ENCODE measurements at regions not wholly inside any gene's neighbourhood (a gene's known extent, or its start where the extent isn't known, plus 50 kb on each side); places are given as distances from the start of the nearest gene placed in this dataset.
A peak's percentile ranks its signal among the peaks of the same experiment; 100 is the strongest.

GRCh38 chr16:79334127-79334526 is 266.4 kb downstream of the MAF start:
- no peak overlapping the region for H3K4me2 ChIP-seq (ENCODE audit: low read length)
- H3K36me3 ChIP-seq (ENCODE audit: control insufficient read depth in 1 of 2, insufficient read depth in 2 of 2, low read length in 2 of 2): no peaks in the 10 kb centered on the region
- no peak overlapping the region for H3K14ac ChIP-seq (ENCODE audit: low read length)
- H2AK5ac ChIP-seq (ENCODE audit: low read length): no peak overlapping the region
- WGBS (ENCODE audit: extremely low coverage, insufficient coverage, insufficient read length): no CpG with 5 or more reads among the region's 13 CpGs
- H3K4me3 ChIP-seq (ENCODE audit: low read depth, low read length): no peak overlapping the region
- H4K8ac ChIP-seq (ENCODE audit: low read depth, low read length): no peak overlapping the region
- DNase-seq: no peak
- H3K79me1 ChIP-seq (ENCODE audit: low read length): no peaks in the 10 kb centered on the region
- H2BK12ac ChIP-seq (ENCODE audit: low read length): no peak overlapping the region
- H3K18ac ChIP-seq (ENCODE audit: low read length): no peak overlapping the region
- no peak overlapping the region for H2BK5ac ChIP-seq (ENCODE audit: low read depth, low read length, poor library complexity)
- H3K4me1 ChIP-seq (ENCODE audit: control insufficient read depth in 1 of 2, insufficient read depth in 2 of 2, low read length in 2 of 2): peaks cover 0 to 2% of the 10 kb centered on the region in 2 experiments
- no peaks in the 10 kb centered on the region for H3K79me2 ChIP-seq (ENCODE audit: control insufficient read depth, insufficient read depth, low read length, poor library complexity)
- no peak overlapping the region for H3K4ac ChIP-seq (ENCODE audit: low read depth, low read length)
- H3K9ac ChIP-seq (ENCODE audit: low read length): no peak overlapping the region
- no peak overlapping the region for H4K12ac ChIP-seq (ENCODE audit: low read depth, low read length)
- H2AFZ ChIP-seq (ENCODE audit: insufficient read depth, low read length, poor library complexity): no peak overlapping the region
- H2BK120ac ChIP-seq (ENCODE audit: insufficient read depth, low read length, poor library complexity): no peak overlapping the region
- H3K23ac ChIP-seq (ENCODE audit: low read length): peak overlapping the region; percentile 30
- H3K27me3 ChIP-seq (ENCODE audit: insufficient read depth, low read length): no peaks in the 10 kb centered on the region
- H4K91ac ChIP-seq (ENCODE audit: low read depth, low read length): no peak overlapping the region
- H3K9me3 ChIP-seq (ENCODE audit: insufficient read depth, low read depth, low read length): no peaks in the 10 kb centered on the region
- H3K27ac ChIP-seq (ENCODE audit: low read depth, low read length): no peak overlapping the region

GRCh38 chr16:79331066-79331465 is 269.5 kb downstream of the MAF start:
- Histone ChIP-seq H3K18ac (ENCODE audit: low read length) (no peak overlapping the region), H4K8ac (ENCODE audit: low read depth, low read length) (no peak overlapping the region), H2AK5ac (ENCODE audit: low read length) (no peak overlapping the region), H3K4ac (ENCODE audit: low read depth, low read length) (no peak overlapping the region), H3K79me1 (ENCODE audit: low read length) (no peaks in the 10 kb centered on the region), H2BK5ac (ENCODE audit: low read depth, low read length, poor library complexity) (no peak overlapping the region), H4K91ac (ENCODE audit: low read depth, low read length) (no peak overlapping the region), H2BK12ac (ENCODE audit: low read length) (no peak overlapping the region), H4K12ac (ENCODE audit: low read depth, low read length) (no peak overlapping the region), H3K4me3 (ENCODE audit: low read depth, low read length) (no peak overlapping the region), H3K27me3 (ENCODE audit: insufficient read depth, low read length) (no peaks in the 10 kb centered on the region), H3K79me2 (ENCODE audit: control insufficient read depth, insufficient read depth, low read length, poor library complexity) (no peaks in the 10 kb centered on the region), H3K23ac (ENCODE audit: low read length) (no peak overlapping the region), H3K9ac (ENCODE audit: low read length) (no peak overlapping the region), H2BK120ac (ENCODE audit: insufficient read depth, low read length, poor library complexity) (no peak overlapping the region), H3K9me3 (ENCODE audit: insufficient read depth, low read depth, low read length) (no peaks in the 10 kb centered on the region), H3K4me2 (ENCODE audit: low read length) (no peak overlapping the region), H3K36me3 (ENCODE audit: control insufficient read depth in 1 of 2, insufficient read depth in 2 of 2, low read length in 2 of 2) (no peaks in the 10 kb centered on the region), H2AFZ (ENCODE audit: insufficient read depth, low read length, poor library complexity) (no peak overlapping the region), H3K27ac (ENCODE audit: low read depth, low read length) (no peak overlapping the region), H3K14ac (ENCODE audit: low read length) (no peak overlapping the region), H3K4me1 (ENCODE audit: control insufficient read depth in 1 of 2, insufficient read depth in 2 of 2, low read length in 2 of 2) (peaks cover 0 to 2% of the 10 kb centered on the region in 2 experiments)
- WGBS (ENCODE audit: extremely low coverage, insufficient coverage, insufficient read length): no CpG with 5 or more reads among the region's 2 CpGs
- DNase-seq: no peak

GRCh38 chr16:79329967-79330366 is 270.6 kb downstream of the MAF start:
- no peak overlapping the region for H2BK12ac ChIP-seq (ENCODE audit: low read length)
- no peak overlapping the region for H3K9ac ChIP-seq (ENCODE audit: low read length)
- H3K27ac ChIP-seq (ENCODE audit: low read depth, low read length): no peak overlapping the region
- peaks cover 0 to 2% of the 10 kb centered on the region in 2 experiments for H3K4me1 ChIP-seq (ENCODE audit: control insufficient read depth in 1 of 2, insufficient read depth in 2 of 2, low read length in 2 of 2)
- no peak overlapping the region for H3K18ac ChIP-seq (ENCODE audit: low read length)
- H4K91ac ChIP-seq (ENCODE audit: low read depth, low read length): no peak overlapping the region
- H3K9me3 ChIP-seq (ENCODE audit: insufficient read depth, low read depth, low read length): no peaks in the 10 kb centered on the region
- H3K14ac ChIP-seq (ENCODE audit: low read length): no peak overlapping the region
- no peak overlapping the region for H2AFZ ChIP-seq (ENCODE audit: insufficient read depth, low read length, poor library complexity)
- no peak overlapping the region for H3K4ac ChIP-seq (ENCODE audit: low read depth, low read length)
- WGBS (ENCODE audit: extremely low coverage, insufficient coverage, insufficient read length): no CpG with 5 or more reads among the region's 4 CpGs
- H3K4me2 ChIP-seq (ENCODE audit: low read length): no peak overlapping the region
- H3K79me1 ChIP-seq (ENCODE audit: low read length): no peaks in the 10 kb centered on the region
- H2BK120ac ChIP-seq (ENCODE audit: insufficient read depth, low read length, poor library complexity): no peak overlapping the region
- no peaks in the 10 kb centered on the region for H3K27me3 ChIP-seq (ENCODE audit: insufficient read depth, low read length)
- no peak overlapping the region for H3K4me3 ChIP-seq (ENCODE audit: low read depth, low read length)
- no peaks in the 10 kb centered on the region for H3K79me2 ChIP-seq (ENCODE audit: control insufficient read depth, insufficient read depth, low read length, poor library complexity)
- no peaks in the 10 kb centered on the region for H3K36me3 ChIP-seq (ENCODE audit: control insufficient read depth in 1 of 2, insufficient read depth in 2 of 2, low read length in 2 of 2)
- no peak overlapping the region for H2BK5ac ChIP-seq (ENCODE audit: low read depth, low read length, poor library complexity)
- H4K8ac ChIP-seq (ENCODE audit: low read depth, low read length): no peak overlapping the region
- H2AK5ac ChIP-seq (ENCODE audit: low read length): no peak overlapping the region
- DNase-seq: peak in 1 of 2 donors; percentile 9
- no peak overlapping the region for H3K23ac ChIP-seq (ENCODE audit: low read length)
- H4K12ac ChIP-seq (ENCODE audit: low read depth, low read length): no peak overlapping the region

GRCh38 chr16:79329166-79329521 is 271.4 kb downstream of the MAF start:
- H3K36me3 ChIP-seq (ENCODE audit: control insufficient read depth in 1 of 2, insufficient read depth in 2 of 2, low read length in 2 of 2): no peaks in the 10 kb centered on the region

More at GRCh38 chr16:79329166-79329521, 271.4 kb downstream of the MAF start:
- no peak overlapping the region for H2AFZ ChIP-seq (ENCODE audit: insufficient read depth, low read length, poor library complexity)
- H2BK12ac ChIP-seq (ENCODE audit: low read length): no peak overlapping the region
- no peaks in the 10 kb centered on the region for H3K79me2 ChIP-seq (ENCODE audit: control insufficient read depth, insufficient read depth, low read length, poor library complexity)
- H2AK5ac ChIP-seq (ENCODE audit: low read length): no peak overlapping the region
- no peak overlapping the region for H4K91ac ChIP-seq (ENCODE audit: low read depth, low read length)
- H4K8ac ChIP-seq (ENCODE audit: low read depth, low read length): no peak overlapping the region
- H3K27ac ChIP-seq (ENCODE audit: low read depth, low read length): no peak overlapping the region
- H3K4me1 ChIP-seq (ENCODE audit: control insufficient read depth in 1 of 2, insufficient read depth in 2 of 2, low read length in 2 of 2): peaks cover 0 to 2% of the 10 kb centered on the region in 2 experiments
- no peak overlapping the region for H3K4ac ChIP-seq (ENCODE audit: low read depth, low read length)
- no peak overlapping the region for H3K18ac ChIP-seq (ENCODE audit: low read length)
- peak in 1 of 2 donors; percentile 30 for DNase-seq
- no peaks in the 10 kb centered on the region for H3K27me3 ChIP-seq (ENCODE audit: insufficient read depth, low read length)
- H3K9ac ChIP-seq (ENCODE audit: low read length): no peak overlapping the region
- no peak overlapping the region for H3K4me3 ChIP-seq (ENCODE audit: low read depth, low read length)
- no peak overlapping the region for H3K4me2 ChIP-seq (ENCODE audit: low read length)
- no peak overlapping the region for H2BK120ac ChIP-seq (ENCODE audit: insufficient read depth, low read length, poor library complexity)
- H3K9me3 ChIP-seq (ENCODE audit: insufficient read depth, low read depth, low read length): no peaks in the 10 kb centered on the region
- H2BK5ac ChIP-seq (ENCODE audit: low read depth, low read length, poor library complexity): no peak overlapping the region
- no peak overlapping the region for H3K14ac ChIP-seq (ENCODE audit: low read length)
- H3K23ac ChIP-seq (ENCODE audit: low read length): no peak overlapping the region
- no peaks in the 10 kb centered on the region for H3K79me1 ChIP-seq (ENCODE audit: low read length)
- H4K12ac ChIP-seq (ENCODE audit: low read depth, low read length): no peak overlapping the region
- WGBS (ENCODE audit: extremely low coverage, insufficient coverage, insufficient read length): no CpG with 5 or more reads among the region's 5 CpGs

All from trophoblast cell (in vitro differentiated cells and primary cell).